HCEC 1CT (cell line): ENCODE measurements at regions not wholly inside any gene's neighbourhood (a gene's known extent, or its start where the extent isn't known, plus 50 kb on each side); places are given as distances from the start of the nearest gene placed in this dataset.

Experiments
- DNase-seq: peaks from one replicate; pipeline ENCODE4 v3.0.0-alpha.2; 2017

GRCh38 chr5:132130918-132131715 is 57.5 kb downstream of the CSF2 start:
- no peak for DNase-seq

GRCh38 chr5:132132138-132132537 is 58.5 kb downstream of the CSF2 start:
- peak; percentile 66 for DNase-seq

- peak; percentile 37 for DNase-seq
These were observed 60.8 kb downstream of the CSF2 start for GRCh38 chr5:132134384-132134783.

- DNase-seq, result peak; percentile 97
These were observed 63.3 kb downstream of the CSF2 start for GRCh38 chr5:132136906-132137305.

GRCh38 chr5:132138260-132138659 is 64.7 kb downstream of the CSF2 start:
- DNase-seq, result peak; percentile 92
